ENCODE measurements at regions not wholly inside any gene's neighbourhood (a gene's known extent, or its start where the extent isn't known, plus 50 kb on each side); places are given as distances from the start of the nearest gene placed in this dataset.

GRCh38 chrX:5724123-5724522, 504.5 kb downstream of the NLGN4X start:
- TF ChIP-seq, protein P1, sequence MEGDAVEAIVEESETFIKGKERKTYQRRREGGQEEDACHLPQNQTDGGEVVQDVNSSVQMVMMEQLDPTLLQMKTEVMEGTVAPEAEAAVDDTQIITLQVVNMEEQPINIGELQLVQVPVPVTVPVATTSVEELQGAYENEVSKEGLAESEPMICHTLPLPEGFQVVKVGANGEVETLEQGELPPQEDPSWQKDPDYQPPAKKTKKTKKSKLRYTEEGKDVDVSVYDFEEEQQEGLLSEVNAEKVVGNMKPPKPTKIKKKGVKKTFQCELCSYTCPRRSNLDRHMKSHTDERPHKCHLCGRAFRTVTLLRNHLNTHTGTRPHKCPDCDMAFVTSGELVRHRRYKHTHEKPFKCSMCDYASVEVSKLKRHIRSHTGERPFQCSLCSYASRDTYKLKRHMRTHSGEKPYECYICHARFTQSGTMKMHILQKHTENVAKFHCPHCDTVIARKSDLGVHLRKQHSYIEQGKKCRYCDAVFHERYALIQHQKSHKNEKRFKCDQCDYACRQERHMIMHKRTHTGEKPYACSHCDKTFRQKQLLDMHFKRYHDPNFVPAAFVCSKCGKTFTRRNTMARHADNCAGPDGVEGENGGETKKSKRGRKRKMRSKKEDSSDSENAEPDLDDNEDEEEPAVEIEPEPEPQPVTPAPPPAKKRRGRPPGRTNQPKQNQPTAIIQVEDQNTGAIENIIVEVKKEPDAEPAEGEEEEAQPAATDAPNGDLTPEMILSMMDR (conservative IDR thresholded peaks at IDR 0.05; ENCODE audit: low read length): no peak
- no peak for TF ChIP-seq EZH2phosphoT487 (IDR thresholded peaks at IDR 0.05; ENCODE audit: borderline replicate concordance)

Data from Loucy (cell line).